Skin epidermis (tissue), 12 donors: ENCODE measurements at regions not wholly inside any gene's neighbourhood (a gene's known extent, or its start where the extent isn't known, plus 50 kb on each side); places are given as distances from the start of the nearest gene placed in this dataset.
A peak's percentile ranks its signal among the peaks of the same experiment; 100 is the strongest.
"Not testable (repeated sequence)": the region's sequence is repeated elsewhere in the genome, so short reads cannot be mapped to it uniquely, and the experiment has no call there.

Experiments used
- H3K27ac ChIP-seq, 21 experiments: fragments of 200-600 bp; sonication (generic) in 11 of 21; one replicate each; pipeline ENCODE4 v1.5.0; 2020; ENCODE audit warnings: mild to moderate bottlenecking in 3 of 21, inconsistent platforms in 2 of 21, moderate library complexity in 2 of 21
- H3K4me3 ChIP-seq, 7 experiments: fragments of 200-600 bp; sonication (generic) in 2 of 7; one replicate each; pipeline ENCODE4 v1.5.0; 2020; ENCODE audit warnings: inconsistent platforms in 2 of 7, mild to moderate bottlenecking in 2 of 7, moderate library complexity in 1 of 7

DNA sequence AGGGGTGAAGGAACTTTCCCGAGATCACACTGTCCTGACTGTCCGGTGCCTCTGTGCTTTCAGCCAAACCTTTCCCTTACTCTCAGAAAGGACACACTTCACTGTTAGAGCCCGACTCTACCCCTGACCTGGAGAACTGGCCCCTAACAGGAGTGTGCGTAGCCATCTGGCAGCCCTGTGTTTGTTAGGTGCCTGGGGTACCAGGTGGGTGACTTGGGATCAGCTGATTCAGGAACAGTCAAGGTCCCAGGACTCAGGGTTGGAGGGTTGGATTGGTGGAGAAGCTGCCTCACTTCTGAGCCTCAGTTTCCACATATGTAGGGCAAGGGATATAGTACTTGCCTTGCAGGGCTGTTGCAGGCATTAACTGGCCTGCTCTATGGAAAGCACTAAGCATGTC is 98.3 kb upstream of the SLC6A11 start:
- no peak overlapping the region for H3K4me3 ChIP-seq
- no peak overlapping the region for H3K27ac ChIP-seq

- Histone ChIP-seq H3K4me3 (no peak overlapping the region), H3K27ac (no peak overlapping the region)
These were observed 94.9 kb upstream of the SLC6A11 start for GRCh38 chr3:10721101-10721500.

GRCh38 chr3:10722911-10723310 is 93.1 kb upstream of the SLC6A11 start:
- no peak overlapping the region for H3K4me3 ChIP-seq
- H3K27ac ChIP-seq = no peak overlapping the region

DNA sequence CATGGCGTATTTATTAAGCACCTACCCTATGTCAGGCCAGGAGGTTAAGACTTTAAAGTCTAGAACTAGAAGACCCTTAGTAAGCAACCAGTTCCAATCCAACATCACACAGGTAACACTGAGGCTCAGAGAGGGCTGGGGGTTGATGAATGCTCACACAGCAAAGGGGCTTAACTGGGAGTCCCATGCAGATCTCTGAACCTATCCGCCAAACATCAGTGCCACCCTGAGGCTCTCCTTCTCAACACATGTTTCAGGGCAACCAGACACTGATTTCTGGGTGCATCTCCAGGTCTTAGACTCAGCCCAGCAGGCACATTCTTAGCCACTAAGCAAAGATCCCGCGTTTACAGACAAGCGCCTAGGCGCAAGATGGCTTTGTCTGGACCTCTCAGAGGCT is 92.0 kb upstream of the SLC6A11 start:
- H3K4me3 ChIP-seq = no peak overlapping the region
- H3K27ac ChIP-seq = no peak overlapping the region

DNA sequence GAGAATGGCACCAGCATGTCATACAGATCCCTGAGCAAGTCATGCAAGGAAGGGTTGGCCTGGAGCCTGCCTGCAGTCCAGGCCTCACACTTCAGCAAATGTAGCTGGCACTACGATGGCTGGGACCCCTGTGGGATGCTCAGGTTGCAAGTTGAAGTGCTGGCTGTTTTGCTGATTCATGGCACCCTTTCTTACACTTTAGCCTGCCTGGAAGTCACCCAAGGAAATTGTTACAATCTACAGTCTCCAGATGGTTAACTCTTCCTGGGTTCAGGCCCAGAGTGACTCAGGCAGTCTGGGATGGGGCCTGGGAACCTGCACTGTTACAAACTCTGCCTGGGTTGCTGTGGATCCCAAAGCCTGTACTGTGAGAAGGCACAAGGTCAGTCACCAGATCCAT is 91.0 kb upstream of the SLC6A11 start:
- Histone ChIP-seq H3K27ac (no peak overlapping the region), H3K4me3 (no peak overlapping the region)

DNA sequence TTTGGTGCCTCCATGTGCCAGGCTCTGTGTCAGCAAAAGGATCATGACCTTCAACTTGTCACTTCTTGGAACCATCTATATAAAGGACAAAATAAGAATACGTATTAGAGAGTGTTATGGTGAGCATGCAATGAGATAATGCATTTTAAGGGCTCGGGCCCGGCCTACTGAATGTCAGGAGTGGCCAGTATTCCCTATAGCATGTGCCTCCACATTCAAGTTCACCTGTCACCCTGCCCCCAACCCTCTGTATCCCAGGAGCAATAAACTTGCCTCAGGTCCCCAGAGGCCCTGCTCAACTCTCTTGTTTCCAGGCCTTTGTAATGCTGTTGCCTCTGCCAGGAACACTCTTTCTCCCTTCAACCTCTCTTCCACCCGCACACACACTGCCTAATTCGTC is 90.2 kb upstream of the SLC6A11 start:
- H3K27ac ChIP-seq = no peak overlapping the region
- no peak overlapping the region for H3K4me3 ChIP-seq

DNA sequence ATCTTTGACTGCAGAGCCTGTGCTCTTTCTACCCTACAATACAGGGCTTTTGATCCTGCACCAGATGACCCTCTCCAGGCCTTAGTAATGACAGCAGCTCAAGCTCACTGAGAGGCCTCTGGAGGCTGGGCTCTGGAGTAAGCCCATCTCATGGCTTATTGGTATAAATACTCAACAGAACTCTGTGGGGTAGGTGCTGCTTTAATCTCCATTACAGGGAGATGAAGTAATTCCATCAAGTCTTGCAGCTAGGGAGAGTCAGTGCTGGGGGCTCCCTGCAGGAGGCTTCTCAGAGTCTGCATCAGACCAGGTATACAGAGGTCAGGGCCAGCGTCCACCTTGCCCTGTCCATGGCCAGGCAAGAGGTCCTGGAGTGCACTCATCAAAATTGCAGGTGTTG is 89.2 kb upstream of the SLC6A11 start:
- Histone ChIP-seq H3K27ac (no peak overlapping the region), H3K4me3 (no peak overlapping the region)

DNA sequence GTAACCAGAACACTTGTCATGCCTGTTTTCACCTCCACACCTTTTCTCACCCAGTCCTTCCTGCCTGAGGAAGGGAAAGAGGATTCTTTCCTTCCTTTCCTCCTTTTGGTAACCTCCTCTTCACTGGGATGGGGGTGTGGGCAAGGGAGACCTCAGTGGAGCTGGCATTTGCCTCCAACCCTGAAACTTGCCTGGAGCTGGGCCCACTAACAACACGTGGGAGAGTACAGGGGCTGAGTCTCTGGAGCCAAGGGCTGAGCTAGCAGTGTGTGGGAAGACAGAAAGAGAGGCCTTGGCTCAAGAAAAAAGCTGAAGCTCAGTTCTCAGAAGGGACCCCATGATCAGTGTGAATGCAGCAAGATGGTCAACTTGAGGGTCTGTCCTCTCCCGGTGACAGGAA is 86.6 kb upstream of the SLC6A11 start:
- Histone ChIP-seq H3K4me3 (no peak overlapping the region), H3K27ac (no peak overlapping the region)

- H3K4me3 ChIP-seq = no peak overlapping the region
These were observed 83.7 kb upstream of the SLC6A11 start for GRCh38 chr3:10732292-10732691.

GRCh38 chr3:10733297-10733696 is 82.7 kb upstream of the SLC6A11 start:
- H3K27ac ChIP-seq = no peak overlapping the region
- no peak overlapping the region for H3K4me3 ChIP-seq

More at GRCh38 chr3:10732292-10732691, 83.7 kb upstream of the SLC6A11 start:
- no peak overlapping the region for H3K27ac ChIP-seq

DNA sequence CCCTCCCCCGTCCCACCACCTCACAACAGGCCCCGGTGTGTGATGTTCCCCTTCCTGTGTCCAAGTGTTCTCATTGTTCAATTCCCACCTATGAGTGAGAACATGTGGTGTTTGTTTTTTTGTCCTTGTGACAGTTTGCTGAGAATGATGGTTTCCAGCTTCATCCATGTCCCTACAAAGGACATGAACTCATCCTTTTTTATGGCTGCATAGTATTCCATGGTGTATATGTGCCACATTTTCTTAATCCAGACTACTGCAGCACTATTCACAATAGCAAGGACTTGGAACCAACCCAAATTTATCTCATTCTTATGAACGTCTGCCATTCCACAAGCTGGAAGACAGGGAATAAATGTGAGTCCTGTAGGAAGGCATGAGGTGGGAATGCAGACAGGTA is 79.6 kb upstream of the SLC6A11 start:
- H3K27ac ChIP-seq, H3K4me3 ChIP-seq: not testable (repeated sequence)

- no peak overlapping the region for H3K27ac ChIP-seq
These were observed 78.2 kb upstream of the SLC6A11 start for GRCh38 chr3:10737785-10738184.

DNA sequence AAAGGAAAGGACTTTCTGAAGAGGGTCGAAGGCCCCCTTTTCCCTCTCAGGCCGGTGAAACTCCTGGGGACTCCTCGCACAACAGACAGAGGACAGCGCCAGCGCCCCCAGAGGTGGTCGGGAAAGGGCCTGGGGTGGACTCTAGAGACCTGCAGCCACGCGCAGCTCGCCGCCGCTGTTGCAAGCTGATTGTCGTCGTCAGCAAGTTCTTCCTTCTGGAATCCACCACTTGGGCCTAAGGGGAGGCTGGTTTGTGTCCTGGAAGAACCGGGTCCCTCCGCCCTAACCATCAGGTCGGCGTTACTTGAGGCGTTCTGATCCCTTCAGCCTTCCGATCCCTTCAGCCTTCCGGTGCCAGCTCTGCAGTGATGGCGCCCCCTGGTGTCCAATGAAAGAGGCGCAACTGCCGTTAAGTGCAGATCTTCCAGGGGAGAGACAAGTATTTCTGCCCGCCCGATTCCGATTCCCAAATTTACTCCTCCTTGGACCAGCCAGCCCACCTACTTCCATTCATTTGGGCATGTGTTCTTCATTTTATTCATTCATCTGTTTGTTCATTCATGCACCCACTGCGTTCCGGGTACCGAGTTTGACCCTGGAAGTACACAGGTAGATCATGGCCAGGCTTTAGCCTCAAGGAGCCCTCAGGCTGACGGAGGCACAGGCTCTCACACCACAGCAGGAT is 77.2 kb upstream of the SLC6A11 start:
- peak overlapping the region in 1 of 7 experiments; percentile 16 for H3K4me3 ChIP-seq
- no peak overlapping the region for H3K27ac ChIP-seq

More at GRCh38 chr3:10737785-10738184, 78.2 kb upstream of the SLC6A11 start:
- H3K4me3 ChIP-seq = no peak overlapping the region

GRCh38 chr3:10740954-10741353 is 75.1 kb upstream of the SLC6A11 start:
- no peak overlapping the region for H3K27ac ChIP-seq
- H3K4me3 ChIP-seq = no peak overlapping the region

GRCh38 chr3:10741891-10742671 is 73.9 kb upstream of the SLC6A11 start:
- no peak overlapping the region for H3K27ac ChIP-seq

DNA sequence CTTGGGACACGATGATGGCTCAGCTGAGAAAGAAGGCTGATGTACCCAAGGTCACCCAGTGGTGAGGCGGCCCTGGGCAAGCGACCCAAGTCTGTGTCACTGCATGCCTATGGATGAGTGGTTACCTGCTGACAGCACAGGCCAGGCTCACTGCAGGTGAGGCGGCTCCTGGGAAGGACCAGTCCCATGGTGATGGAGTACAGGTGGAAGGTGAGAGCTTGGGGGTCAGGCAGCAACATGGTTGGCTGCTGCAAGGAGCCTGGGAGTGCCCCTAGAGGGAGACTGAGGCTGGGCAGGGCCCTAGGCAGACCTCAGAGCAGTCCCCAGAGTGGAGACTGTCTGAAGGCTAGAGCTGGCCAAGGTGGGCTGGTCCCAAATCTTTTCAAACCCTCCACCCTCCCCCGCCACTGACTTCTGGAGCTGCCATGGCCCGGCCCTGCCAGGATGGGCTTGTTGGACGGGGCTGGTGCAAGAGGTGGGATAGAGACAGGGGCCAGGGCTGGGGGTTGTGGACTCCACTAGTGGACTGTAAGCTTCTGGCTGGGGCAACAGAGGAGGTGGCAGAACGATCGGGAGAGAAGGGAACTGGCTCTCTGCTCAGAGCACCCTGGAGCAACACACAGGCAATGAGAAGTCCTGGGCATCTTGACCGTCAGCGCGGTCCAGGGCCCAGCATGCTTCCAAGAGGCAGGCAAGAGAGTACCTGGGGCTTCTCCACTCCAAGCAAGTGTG is 72.5 kb upstream of the SLC6A11 start:
- no peak overlapping the region for H3K4me3 ChIP-seq
- H3K27ac ChIP-seq = no peak overlapping the region

More at GRCh38 chr3:10741891-10742671, 73.9 kb upstream of the SLC6A11 start:
- H3K4me3 ChIP-seq = no peak overlapping the region

DNA sequence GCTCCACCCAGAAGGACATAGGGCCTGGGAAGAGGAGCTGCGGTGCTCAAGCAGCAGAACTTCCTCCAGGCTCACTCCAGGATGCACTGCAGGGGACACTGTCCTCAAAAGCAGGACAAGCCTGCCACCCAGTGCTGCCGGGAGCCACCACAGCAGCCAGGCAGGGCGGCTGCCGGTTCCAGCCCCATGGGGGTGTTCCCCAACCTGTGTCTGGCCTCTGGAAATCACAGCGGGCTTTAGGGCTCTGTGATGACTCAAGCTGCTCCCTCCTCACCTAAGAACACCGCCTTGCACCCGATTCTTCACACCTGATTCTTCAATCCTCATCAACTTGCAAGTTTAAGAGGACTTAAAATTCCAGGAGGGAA is 71.9 kb upstream of the SLC6A11 start:
- Histone ChIP-seq H3K27ac (no peak overlapping the region), H3K4me3 (no peak overlapping the region)

GRCh38 chr3:10745392-10745791 is 70.6 kb upstream of the SLC6A11 start:
- Histone ChIP-seq H3K27ac (no peak overlapping the region), H3K4me3 (no peak overlapping the region)

DNA sequence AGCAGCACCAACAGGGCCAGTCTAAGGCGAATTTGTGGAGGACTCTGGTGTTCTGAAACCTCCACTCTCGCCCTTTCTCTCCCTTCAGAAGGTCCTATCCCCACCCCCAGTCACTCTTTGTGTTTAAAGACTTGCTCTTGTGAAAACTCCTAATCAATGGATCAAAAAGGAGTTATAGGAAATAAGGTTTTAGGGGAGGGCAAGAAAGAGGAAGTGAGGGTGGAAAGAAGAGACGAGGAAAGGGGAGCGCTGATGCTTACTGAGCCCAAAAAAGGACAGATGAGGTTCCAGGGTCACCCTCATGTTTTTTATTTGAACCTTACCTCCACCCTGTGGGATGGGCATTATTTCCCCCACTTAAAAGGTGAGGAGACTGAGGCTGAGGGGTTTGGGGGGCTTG is 70.0 kb upstream of the SLC6A11 start:
- H3K4me3 ChIP-seq = no peak overlapping the region
- H3K27ac ChIP-seq = no peak overlapping the region

DNA sequence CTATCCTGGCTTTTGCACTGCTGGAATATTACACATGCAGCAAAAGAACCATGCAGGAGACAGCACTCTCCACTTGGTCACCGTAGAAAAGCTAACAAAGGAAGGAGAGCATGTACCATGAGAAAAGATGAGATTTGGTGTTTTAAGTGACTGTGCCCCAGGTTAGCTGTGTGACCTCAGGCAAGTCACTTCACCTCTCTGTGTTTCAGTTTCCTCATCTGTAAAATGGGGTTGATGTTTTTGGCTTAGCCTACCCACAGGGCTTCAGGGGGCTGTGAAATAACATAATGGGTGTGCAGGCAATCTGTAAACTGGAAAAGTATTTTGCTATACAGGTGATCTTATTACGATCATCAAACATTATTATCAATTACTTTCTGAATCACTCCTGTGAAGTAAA is 69.3 kb upstream of the SLC6A11 start:
- H3K4me3 ChIP-seq = no peak overlapping the region

DNA sequence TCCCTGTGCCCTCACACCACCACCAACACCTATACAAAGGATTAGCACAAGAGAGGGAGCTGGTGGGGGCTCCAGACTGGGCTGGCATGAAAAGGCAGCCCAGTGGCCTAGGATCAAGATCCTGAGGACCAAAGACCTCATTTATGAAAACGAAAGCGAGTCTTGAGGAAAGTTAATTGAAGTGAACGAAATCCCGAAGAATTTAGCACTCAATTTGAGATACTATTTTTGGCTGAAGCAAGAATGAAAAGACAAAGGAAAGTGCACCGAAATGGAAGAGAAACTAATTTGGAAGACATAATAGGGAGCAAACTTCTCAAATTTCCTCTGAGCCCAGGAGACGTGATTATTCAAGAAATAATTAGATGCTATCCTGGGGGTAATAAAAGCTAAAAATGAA is 68.7 kb upstream of the SLC6A11 start:
- Histone ChIP-seq H3K27ac (no peak overlapping the region), H3K4me3 (no peak overlapping the region)

More for the DNA sequence above, 69.3 kb upstream of the SLC6A11 start:
- H3K27ac ChIP-seq = no peak overlapping the region
